ENCODE measurements at regions not wholly inside any gene's neighbourhood (a gene's known extent, or its start where the extent isn't known, plus 50 kb on each side); places are given as distances from the start of the nearest gene placed in this dataset.
A peak's percentile ranks its signal among the peaks of the same experiment; 100 is the strongest.

GRCh38 chr17:72407336-72407909 is 286.6 kb downstream of the SOX9 start:
- peak; percentile 90 for DNase-seq (ENCODE audit: extremely low spot score, unreplicated experiment)
- H3K4me1 Mint-ChIP-seq (ENCODE audit: unreplicated experiment) = peaks cover 32% of the 10 kb centered on the region
- H3K27me3 Mint-ChIP-seq (ENCODE audit: unreplicated experiment) = no peaks in the 10 kb centered on the region
- no peaks in the 10 kb centered on the region for H3K9me3 Mint-ChIP-seq (ENCODE audit: unreplicated experiment)
- TF ChIP-seq CTCF (IDR thresholded peaks at IDR 0.05) = no peak
- no peak overlapping the region for H3K4me3 Mint-ChIP-seq (ENCODE audit: unreplicated experiment)
- H3K36me3 Mint-ChIP-seq (ENCODE audit: unreplicated experiment) = peaks cover 5% of the 10 kb centered on the region
- peak overlapping the region; percentile 88 for H3K27ac Mint-ChIP-seq (ENCODE audit: unreplicated experiment)

GRCh38 chr17:72407931-72408330 is 287.1 kb downstream of the SOX9 start:
- Mint-ChIP-seq H3K27ac (ENCODE audit: unreplicated experiment) (peak overlapping the region; percentile 88), H3K4me3 (ENCODE audit: unreplicated experiment) (no peak overlapping the region), H3K27me3 (ENCODE audit: unreplicated experiment) (no peaks in the 10 kb centered on the region), H3K9me3 (ENCODE audit: unreplicated experiment) (no peaks in the 10 kb centered on the region), H3K36me3 (ENCODE audit: unreplicated experiment) (peaks cover 5% of the 10 kb centered on the region), H3K4me1 (ENCODE audit: unreplicated experiment) (peaks cover 36% of the 10 kb centered on the region)
- DNase-seq (ENCODE audit: extremely low spot score, unreplicated experiment) = no peak
- no peak for TF ChIP-seq CTCF (IDR thresholded peaks at IDR 0.05)

GRCh38 chr17:72408641-72409040 is 287.8 kb downstream of the SOX9 start:
- Mint-ChIP-seq H3K9me3 (ENCODE audit: unreplicated experiment) (no peaks in the 10 kb centered on the region), H3K36me3 (ENCODE audit: unreplicated experiment) (peaks cover 3% of the 10 kb centered on the region), H3K27me3 (ENCODE audit: unreplicated experiment) (no peaks in the 10 kb centered on the region), H3K4me1 (ENCODE audit: unreplicated experiment) (peaks cover 37% of the 10 kb centered on the region), H3K4me3 (ENCODE audit: unreplicated experiment) (no peak overlapping the region), H3K27ac (ENCODE audit: unreplicated experiment) (peak overlapping the region; percentile 88)
- TF ChIP-seq CTCF (IDR thresholded peaks at IDR 0.05) = no peak
- DNase-seq (ENCODE audit: extremely low spot score, unreplicated experiment) = no peak

GRCh38 chr17:72409405-72410002 is 288.7 kb downstream of the SOX9 start:
- no peaks in the 10 kb centered on the region for H3K27me3 Mint-ChIP-seq (ENCODE audit: unreplicated experiment)
- no peak for TF ChIP-seq CTCF (IDR thresholded peaks at IDR 0.05)
- H3K4me1 Mint-ChIP-seq (ENCODE audit: unreplicated experiment) = peaks cover 35% of the 10 kb centered on the region
- H3K36me3 Mint-ChIP-seq (ENCODE audit: unreplicated experiment) = no peaks in the 10 kb centered on the region
- H3K27ac Mint-ChIP-seq (ENCODE audit: unreplicated experiment) = no peak overlapping the region
- H3K9me3 Mint-ChIP-seq (ENCODE audit: unreplicated experiment) = no peaks in the 10 kb centered on the region
- H3K4me3 Mint-ChIP-seq (ENCODE audit: unreplicated experiment) = no peak overlapping the region
- DNase-seq (ENCODE audit: extremely low spot score, unreplicated experiment) = no peak

GRCh38 chr17:72411124-72411563 is 290.3 kb downstream of the SOX9 start:
- no peak for TF ChIP-seq CTCF (IDR thresholded peaks at IDR 0.05)
- Mint-ChIP-seq H3K4me3 (ENCODE audit: unreplicated experiment) (no peak overlapping the region), H3K27me3 (ENCODE audit: unreplicated experiment) (no peaks in the 10 kb centered on the region), H3K27ac (ENCODE audit: unreplicated experiment) (no peak overlapping the region), H3K9me3 (ENCODE audit: unreplicated experiment) (no peaks in the 10 kb centered on the region), H3K4me1 (ENCODE audit: unreplicated experiment) (peaks cover 28% of the 10 kb centered on the region), H3K36me3 (ENCODE audit: unreplicated experiment) (peaks cover 2% of the 10 kb centered on the region)
- DNase-seq (ENCODE audit: extremely low spot score, unreplicated experiment) = no peak
